ENCODE measurements at regions not wholly inside any gene's neighbourhood (a gene's known extent, or its start where the extent isn't known, plus 50 kb on each side); places are given as distances from the start of the nearest gene placed in this dataset.
"Not testable (repeated sequence)": the region's sequence is repeated elsewhere in the genome, so short reads cannot be mapped to it uniquely, and the experiment has no call there.

GRCh38 chr14:55847766-55848165 lies 267.8 kb downstream of the KTN1 start:
- peak; percentile 57 for DNase-seq (ENCODE audit: low spot score)

GRCh38 chr14:55848964-55849363 lies 269.0 kb downstream of the KTN1 start:
- no peak for DNase-seq (ENCODE audit: low spot score)

- DNase-seq (ENCODE audit: low spot score), result no peak
These were observed 268.4 kb upstream of the PELI2 start for GRCh38 chr14:55849833-55850232.

GRCh38 chr14:55850825-55851241 lies 267.4 kb upstream of the PELI2 start:
- peak; percentile 63 for DNase-seq (ENCODE audit: low spot score)

GRCh38 chr14:55851301-55851700 lies 266.9 kb upstream of the PELI2 start:
- DNase-seq (ENCODE audit: low spot score), result no peak

- no peak for DNase-seq (ENCODE audit: low spot score)
These were observed 266.2 kb upstream of the PELI2 start for GRCh38 chr14:55851961-55852360.

- DNase-seq (ENCODE audit: low spot score), result no peak
These were observed 262.5 kb upstream of the PELI2 start for GRCh38 chr14:55855751-55856150.

- no peak for DNase-seq (ENCODE audit: low spot score)
These were observed 259.6 kb upstream of the PELI2 start for GRCh38 chr14:55858604-55859003.

GRCh38 chr14:55861561-55861960 lies 256.6 kb upstream of the PELI2 start:
- DNase-seq (ENCODE audit: low spot score), result not testable (repeated sequence)

GRCh38 chr14:55864890-55865655 lies 253.1 kb upstream of the PELI2 start:
- DNase-seq (ENCODE audit: low spot score), result no peak

GRCh38 chr14:55867311-55867710 lies 250.9 kb upstream of the PELI2 start:
- no peak for DNase-seq (ENCODE audit: low spot score)

- DNase-seq (ENCODE audit: low spot score), result no peak
These were observed 250.5 kb upstream of the PELI2 start for GRCh38 chr14:55867719-55868118.

GRCh38 chr14:55869397-55870049 lies 248.7 kb upstream of the PELI2 start:
- DNase-seq (ENCODE audit: low spot score), result no peak

- no peak for DNase-seq (ENCODE audit: low spot score)
These were observed 245.0 kb upstream of the PELI2 start for GRCh38 chr14:55873169-55873568.

GRCh38 chr14:55874785-55875184 lies 243.4 kb upstream of the PELI2 start:
- DNase-seq (ENCODE audit: low spot score), result no peak

GRCh38 chr14:55877942-55878341 lies 240.3 kb upstream of the PELI2 start:
- no peak for DNase-seq (ENCODE audit: low spot score)

GRCh38 chr14:55881577-55882241 lies 236.5 kb upstream of the PELI2 start:
- peak; percentile 36 for DNase-seq (ENCODE audit: low spot score)

- peak; percentile 32 for DNase-seq (ENCODE audit: low spot score)
These were observed 233.4 kb upstream of the PELI2 start for GRCh38 chr14:55884819-55885218.

- DNase-seq (ENCODE audit: low spot score), result no peak
These were observed 229.1 kb upstream of the PELI2 start for GRCh38 chr14:55889124-55889523.

GRCh38 chr14:55891692-55892091 lies 226.5 kb upstream of the PELI2 start:
- no peak for DNase-seq (ENCODE audit: low spot score)

- DNase-seq (ENCODE audit: low spot score), result no peak
These were observed 225.3 kb upstream of the PELI2 start for GRCh38 chr14:55892906-55893305.

GRCh38 chr14:55893705-55894104 lies 224.5 kb upstream of the PELI2 start:
- DNase-seq (ENCODE audit: low spot score), result no peak

GRCh38 chr14:55897031-55897430 lies 221.2 kb upstream of the PELI2 start:
- DNase-seq (ENCODE audit: low spot score), result no peak

All from AG08395 (cell line).